Globus pallidus (tissue), 1 donor: ENCODE measurements at regions not wholly inside any gene's neighbourhood (a gene's known extent, or its start where the extent isn't known, plus 50 kb on each side); places are given as distances from the start of the nearest gene placed in this dataset.

Experiments used
- DNase-seq: peaks from one replicate; pipeline ENCODE4 v3.0.0-alpha.2; 2015; ENCODE audit warnings: low spot score

DNA sequence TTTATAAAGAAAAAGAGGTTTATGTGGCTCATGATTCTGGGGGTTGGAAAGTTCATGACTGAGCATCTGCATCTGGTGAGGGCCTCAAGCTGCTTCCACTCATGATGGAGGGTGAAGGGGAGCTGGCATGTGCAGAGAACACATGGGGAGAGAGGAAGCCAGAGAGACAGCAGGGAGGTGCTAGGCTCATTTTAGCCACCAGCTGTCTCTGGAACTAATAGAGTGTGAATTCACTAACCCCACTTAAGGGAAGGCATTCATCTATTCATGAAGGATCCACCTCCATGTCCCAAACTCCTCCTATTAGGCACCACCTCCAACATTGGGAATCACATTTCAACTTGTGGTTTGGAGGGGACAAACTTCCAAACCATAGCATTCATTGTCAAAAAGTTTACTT, 137.3 kb upstream of the PMEPA1 start:
- no peak for DNase-seq

DNA sequence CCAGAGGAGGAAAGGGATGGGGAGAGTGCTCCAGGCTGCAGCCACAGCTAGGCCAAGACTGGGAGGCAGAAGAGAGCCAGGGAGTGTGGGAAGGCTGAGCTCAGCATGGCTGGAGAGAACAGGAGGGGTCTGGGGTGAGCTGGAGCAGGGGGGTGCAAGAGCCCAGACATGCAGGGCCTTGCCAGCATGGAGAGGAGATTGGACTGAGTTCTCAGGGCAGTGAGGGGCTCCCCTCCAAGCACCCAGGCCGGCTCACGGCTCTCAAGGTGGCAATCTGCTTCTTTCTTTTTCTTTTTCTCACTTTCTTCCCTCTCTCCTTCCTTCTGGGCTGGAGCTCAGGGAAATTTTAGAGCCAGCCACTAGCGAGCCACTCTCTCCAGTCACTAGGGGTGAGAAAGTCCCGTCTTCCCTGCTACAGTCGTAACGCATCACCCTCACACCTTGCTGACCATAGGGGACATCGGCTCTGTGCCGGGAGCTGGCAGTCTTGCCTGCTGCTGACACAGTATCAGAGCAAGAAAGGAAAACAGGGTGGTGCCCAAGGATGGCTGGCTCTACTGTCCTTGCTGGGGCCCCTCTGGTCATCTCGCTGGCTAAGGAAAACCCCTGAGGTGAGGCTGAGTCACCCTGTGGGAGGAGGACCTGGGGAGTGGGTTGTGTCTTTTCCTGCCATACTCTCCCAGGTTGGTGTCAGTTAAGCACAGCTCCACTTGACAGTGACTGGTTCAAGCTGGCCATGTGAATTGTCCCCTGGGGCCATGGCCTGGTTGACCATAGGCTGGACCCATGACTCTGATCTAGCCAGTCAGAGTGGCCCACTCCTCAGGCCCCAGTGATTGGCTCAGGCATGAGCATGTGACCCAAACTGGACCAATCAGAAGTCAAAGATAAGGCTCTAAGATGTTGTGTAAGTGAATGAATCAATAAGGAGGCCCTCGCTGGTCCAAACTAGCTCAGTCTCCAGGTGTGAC, 135.1 kb upstream of the PMEPA1 start:
- no peak for DNase-seq

DNA sequence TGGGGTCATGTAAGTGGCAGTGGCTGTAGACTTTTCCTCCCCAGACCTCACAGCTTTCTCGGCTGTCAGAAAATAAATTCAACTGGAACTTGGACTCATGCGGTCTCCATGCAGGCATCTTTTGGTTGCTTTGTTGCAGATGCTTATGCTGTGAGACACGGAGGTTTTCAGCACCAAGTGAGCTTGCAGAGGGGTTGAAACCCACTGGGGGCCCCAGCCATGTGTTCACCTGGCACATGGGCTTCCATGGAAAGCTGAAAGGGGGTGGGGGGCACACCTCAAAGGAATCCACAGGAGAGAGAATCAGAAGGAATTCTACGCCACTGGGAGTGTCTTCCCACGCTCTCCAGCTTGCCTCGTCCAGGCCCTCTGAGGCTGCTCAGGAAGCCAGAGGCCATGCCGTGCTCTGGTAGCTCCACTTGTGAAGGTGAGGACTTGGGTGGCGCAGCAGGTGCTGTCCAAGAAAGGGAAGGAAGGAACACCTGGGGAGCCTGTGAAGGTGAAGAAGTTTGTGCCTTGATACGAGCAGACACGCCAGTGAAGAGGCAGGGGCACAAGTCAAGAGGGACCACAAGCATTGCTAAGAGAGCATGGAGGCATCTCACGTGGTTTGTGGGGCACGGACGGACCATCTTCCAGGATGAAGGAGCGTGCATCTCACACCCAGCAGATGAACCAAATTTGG, 134.3 kb upstream of the PMEPA1 start:
- DNase-seq: no peak

DNA sequence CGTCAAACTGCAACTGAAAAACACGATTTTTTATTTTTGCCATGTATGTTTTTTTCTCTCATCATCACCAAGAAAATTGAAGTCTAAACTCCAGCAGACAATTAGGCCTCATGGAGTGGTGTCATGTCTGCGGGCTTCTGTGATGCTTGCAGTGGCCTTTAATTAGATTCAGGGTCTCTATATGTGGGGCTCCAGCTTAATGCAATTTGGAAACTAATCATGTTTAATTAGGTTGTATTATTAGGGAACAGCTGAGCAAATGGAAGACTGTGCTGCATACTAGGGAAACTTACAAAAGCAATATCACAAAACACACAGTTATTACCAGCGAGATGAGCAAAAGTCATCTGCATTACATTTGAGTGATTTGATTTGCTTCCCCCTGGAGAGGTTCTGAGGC, 132.9 kb upstream of the PMEPA1 start:
- no peak for DNase-seq

DNA sequence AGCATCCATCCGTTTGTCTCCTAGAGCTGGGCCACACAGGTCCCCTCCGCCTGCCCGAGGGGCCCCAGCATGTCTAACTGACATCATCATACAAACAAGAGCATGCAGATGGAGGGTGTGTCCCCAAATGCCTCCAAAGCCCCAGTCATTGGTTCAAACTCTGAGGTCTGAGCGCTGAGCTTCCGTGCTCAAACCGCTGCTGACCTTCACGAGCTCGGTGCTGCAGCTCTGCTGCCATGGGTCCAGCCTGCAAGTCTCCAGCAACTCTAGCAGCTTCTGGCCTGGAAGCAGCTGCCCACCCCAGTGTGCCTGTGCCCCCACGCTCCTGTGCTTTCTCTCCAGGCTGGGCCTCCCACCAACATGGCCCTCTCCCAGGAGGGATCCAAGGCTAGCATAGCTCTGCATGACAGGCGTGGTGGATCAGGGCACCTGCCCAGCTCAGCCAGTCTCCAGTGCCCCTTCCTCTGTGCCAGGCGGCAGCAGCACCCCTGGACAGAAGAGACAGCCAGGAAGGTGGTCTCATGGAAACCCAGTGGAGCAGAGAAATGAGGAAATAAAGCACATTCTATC, 131.6 kb upstream of the PMEPA1 start:
- no peak for DNase-seq

DNA sequence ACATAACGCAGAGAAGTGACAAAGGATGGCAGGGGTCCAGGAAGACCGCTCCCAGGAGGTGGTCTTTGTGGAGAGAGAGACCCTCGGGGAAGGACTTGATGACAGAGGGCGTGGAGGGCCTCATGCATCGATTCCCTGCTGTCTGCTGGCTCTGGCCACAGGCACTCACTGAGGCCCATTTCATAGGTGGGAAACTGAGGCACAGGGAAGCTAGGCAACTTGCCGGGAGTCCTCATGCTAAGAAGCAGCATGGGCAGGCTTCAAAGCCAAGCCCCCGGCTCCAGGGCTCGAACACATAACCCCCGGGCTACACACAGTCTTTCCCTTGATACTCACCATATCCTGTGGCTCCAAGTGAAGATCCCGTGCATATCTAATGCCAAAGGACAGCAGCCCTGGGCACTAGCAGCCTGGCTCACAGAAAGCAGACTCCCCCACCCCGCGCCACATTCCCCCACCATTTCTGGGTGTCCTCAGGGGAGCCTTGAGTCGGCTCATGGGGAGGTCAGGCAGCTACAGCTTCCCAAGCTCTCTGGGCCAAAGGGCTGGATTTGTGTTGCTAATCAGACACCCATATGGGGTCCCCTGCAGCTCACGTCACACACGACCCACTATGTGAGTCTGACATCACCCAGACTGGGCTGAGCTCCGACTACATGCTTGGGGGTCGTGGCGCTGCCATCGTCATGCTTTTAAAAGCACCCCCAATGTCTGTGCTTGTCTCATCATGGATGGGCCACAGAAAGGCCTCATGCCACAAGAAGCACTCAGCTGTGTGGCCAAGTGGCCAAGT, 130.9 kb upstream of the PMEPA1 start:
- no peak for DNase-seq

DNA sequence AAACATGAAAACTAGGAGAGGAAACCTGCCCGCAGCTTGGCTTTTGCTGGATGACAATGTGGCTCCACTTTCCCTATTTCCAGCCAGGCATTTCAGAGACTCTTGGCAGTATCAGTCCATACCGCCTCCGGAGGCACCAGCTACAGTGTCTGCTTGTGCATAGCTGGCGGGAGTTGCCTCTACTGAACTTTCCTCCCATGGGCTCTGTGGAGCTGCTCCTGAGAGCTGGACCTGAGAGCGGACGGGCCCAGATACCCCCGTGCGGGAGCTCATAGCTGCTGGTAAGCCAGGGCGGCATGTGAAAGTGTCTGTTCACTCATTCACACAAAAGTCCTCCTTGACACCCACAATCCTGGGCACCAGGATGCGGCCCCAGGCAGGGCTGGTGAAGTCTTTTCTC, 130.3 kb upstream of the PMEPA1 start:
- DNase-seq: no peak

DNA sequence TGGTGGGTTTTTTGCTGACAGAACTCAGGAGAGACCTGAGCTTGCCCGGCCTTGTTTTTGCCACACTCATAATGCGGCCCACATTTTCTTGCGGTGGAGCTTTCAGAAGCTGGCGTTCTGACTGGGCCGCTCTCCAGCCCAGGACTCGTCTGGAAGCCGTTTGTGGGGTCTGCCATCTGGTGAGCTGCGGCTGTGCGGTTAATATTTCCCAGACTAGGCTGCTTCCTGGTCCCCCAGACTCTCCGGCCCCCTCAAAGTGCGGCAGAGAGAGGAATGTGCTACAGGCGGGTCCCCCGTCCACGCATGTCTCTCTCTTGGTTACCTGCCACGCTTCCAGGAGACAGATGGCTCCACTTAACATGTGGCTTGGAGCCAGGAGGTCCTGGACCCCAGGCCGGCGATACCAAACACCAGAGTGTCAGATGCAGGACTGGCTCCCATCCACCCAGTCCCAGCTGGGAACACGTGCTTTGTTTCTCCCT, 128.9 kb upstream of the PMEPA1 start:
- no peak for DNase-seq

DNA sequence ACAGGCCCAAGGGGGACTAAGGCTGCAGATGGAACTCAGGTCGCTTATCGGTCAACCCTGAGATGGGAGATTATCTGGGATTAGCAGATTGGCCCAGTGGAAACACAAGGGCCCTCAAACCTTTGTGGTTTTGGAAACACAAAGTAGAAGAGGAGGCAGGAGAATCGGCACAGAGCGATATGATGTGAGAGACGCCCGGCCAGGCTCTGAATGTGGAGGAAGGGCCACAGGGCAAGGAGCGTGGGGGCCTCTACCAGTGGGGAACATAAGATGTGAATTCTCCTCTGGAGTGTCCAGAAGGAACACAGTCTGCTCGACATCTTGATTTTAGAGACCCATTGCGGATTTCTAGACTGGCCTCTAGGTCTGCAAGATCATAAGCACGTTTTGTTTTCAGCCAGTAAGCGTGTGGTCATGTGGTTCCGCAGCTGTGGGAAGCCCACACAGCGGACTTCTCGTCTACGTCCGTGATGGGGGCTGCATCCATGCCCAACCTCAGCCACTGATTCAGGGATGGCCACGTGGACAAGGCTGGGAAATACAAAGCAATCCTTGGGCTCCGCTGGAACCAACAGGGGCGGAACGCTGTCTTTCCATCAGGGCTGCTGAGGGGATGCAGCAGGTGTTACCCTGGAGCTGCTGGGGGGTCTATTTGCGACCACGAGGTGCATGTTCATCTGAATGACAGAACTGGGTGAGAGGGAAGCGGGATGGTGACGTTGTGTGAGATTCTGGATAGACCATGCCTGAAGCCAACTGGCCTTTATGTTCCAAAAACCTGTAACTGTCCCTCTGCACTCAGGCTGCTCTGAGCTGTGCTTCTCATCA, 127.6 kb upstream of the PMEPA1 start:
- no peak for DNase-seq

DNA sequence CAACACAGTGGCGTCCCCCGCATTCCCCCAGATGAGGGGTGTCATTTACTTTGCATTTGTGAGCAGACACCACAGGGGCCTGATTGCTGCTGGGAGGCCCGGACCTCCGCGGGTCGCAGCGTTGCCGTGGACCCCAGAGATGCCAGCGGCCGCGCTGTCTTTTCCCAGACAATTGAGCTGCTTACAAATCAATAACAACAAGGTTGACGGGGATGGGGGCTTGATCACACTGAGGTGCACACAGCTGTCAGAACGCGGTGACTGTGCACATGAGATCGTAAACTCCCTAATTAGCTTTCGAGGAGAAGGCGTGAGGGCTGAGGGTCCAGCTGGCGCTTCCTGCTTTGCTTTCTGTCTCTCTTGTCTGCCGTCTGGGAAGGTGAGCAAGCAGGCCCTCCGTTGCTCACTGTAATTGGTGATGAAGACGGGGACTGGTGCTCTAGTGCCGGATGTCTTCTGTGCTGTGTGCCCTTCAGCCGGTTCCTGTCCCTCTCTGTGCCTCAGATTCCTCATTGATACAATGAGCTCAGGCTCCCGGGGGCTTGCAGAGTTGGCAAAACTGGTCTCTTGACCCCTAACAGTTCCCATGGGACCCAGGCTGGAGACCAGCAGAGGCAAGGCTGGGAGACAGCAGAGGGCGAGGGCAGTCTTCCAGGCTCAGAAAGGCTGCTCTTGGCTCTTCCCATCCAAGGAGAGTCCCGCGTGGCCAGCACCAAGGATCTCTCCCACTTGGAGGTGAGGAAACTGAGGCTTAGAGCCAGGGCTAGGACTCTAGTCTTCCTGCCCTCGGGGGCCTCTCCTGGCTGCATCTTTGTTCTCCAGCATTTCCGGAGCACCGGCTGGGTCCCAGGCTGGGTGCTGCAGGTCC, 126.0 kb upstream of the PMEPA1 start:
- no peak for DNase-seq

DNA sequence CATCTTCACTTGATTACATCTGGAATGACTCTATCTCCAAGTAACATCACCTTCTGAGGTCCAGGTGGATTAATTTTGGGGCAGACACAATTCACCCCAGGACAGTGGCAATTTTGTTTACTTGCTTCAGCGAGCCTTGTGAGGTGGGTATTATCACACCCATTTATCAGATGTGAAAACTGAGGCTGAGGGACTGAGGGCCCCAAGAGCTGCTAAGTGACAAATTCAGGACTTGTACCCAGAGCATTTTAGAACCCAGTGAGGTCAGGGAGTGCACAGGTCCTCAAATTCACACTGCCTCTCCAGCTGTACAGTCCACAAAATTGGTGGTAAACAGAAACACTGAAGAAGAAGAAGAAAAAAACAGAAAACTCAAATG, 125.2 kb upstream of the PMEPA1 start:
- DNase-seq: no peak

DNA sequence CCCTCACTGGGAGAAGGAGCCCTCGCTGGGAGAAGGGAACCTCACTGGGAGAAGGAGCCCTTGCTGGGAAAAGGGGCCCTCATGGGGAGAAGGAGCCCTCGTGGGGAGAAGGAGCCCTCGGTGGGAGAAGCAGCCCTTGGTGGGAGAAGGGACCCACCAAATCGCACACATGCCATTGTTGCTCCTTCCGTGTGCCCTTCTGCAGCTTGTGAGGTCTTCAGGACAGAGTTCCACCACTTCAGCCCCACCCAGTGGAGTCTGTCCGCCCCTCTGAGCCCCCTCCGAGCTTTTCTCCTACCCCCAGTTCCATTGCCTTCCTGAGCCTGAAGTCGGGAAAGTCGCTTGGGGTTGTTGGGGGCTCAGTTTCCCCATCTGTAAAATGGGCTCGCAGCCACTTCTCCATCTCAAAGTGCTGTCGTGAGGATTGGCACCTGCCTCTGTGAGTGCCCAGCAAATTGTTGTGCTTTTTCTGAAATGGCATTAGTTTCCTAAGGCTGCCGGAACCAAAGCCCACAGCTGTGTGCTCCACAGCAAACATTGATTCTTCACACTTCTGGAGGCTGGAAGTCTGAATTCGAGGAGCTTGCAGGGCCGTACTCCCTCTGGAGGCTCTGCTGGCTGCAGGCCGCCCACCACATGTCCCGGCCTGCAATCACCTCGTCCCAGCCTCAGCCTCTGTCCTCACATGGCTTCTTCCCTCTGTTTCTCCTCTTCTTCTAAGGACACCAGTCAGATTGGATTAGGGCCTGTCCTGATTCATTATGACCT, 124.7 kb upstream of the PMEPA1 start:
- DNase-seq: no peak

DNA sequence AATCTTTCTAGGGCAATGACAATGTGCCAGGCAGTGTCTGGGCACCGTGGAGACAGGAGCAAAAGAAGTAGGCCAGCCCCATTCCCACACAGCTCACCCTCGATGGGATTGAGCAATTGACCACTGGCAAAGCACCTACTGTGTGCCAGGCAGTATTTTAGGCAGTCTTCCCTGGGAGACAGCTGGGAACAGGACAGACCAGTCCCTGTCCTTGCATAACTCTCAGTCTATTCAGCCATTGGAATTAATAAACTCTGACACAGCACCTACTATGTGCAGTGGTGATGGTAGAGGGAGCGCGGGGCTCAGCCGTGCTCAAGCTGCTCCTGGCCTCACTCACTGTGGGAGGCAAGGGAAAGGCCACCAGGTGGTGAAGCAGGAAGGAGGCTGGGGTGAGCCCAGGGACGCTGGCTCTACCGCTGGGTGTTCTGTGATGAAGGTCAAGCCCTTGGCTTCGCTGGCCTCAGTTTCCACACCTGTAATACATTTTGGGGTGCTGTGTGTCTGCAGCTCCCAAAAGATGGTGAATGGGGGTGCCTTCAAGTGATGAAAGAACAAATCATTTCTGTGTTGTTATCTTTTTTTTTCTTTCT, 122.3 kb upstream of the PMEPA1 start:
- no peak for DNase-seq

DNA sequence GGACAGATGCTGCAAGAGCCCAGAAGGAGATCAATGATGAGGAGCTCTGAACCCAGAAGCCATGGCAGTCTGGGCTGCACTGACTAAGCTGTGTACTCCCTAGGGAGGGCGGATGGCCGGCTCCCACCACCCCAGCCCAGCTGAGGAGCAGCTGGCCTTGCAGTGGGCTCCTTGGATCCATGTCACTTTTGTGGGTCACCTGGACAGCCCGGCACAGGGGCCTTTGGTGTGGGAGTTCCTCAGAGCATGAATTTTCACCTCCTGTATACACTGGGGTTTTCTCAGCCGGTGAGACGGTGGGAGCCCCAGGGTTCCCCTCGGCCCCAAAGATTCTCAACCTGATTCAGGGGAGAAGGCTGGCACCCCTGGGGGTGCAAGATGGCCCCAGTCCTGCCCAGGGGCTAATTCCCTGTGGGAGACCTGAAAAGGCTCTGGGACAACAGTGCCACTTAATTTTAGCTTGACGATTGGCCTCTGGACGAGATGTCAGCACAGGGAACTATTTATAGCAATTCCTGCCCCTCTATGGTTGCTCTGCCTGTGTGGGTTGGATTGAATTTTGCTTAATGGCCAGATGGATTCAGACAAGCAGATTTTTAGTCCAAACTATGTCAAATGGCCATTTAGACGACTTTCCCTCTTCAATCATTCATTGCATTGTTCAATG, 121.6 kb upstream of the PMEPA1 start:
- DNase-seq: no peak

DNA sequence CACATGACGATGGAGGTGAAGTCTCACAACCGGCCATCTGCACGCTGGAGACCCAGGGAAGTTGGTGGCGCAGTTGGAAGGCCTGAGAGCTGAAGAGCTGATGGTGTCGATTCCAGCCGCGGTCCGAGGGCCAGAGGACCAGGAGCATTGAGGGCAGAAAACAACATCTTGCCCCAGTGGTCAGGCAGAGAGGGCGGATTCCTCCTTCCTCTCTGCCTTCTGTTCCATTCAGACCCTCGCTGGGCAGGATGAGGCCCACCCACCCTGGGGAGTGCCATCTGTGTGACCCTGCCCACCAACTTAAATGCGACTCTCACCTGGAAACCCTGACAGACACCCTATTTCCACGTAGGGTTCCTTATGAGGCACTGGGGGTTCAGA, 120.7 kb upstream of the PMEPA1 start:
- no peak for DNase-seq

DNA sequence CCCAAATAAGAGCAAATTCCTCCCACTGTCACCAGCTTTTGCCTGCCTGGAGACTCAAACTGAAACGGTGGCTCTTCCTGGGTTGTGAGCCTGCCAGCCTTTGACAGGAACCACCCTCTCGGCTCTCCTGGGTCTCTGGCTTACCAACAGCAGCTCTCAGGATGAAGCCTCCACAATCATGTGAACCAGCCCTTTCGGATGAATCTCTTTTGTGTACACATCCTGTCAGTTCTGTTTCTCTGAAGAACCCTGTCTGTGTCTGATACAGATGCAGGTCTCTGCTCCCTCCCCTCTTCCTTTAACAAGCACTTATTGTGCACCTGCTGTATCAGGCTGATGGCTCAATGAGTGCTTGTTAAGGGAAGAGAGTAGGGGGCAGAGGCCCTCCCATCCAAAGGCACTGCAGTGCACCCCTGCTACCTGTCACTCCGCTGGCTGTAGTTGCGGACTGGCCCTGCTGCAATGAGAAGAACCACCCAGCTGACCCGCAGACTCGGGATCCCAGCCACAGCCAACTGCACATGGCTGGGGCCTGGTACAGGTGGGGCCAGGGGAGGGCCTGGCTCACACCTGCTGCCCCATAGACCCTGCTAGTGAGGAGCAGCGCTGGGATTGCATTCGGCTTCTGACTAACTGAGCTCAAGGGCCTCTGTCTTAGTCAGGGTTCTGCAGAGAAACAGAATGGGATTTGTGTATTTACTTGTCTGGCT, 120.1 kb upstream of the PMEPA1 start:
- DNase-seq: no peak

DNA sequence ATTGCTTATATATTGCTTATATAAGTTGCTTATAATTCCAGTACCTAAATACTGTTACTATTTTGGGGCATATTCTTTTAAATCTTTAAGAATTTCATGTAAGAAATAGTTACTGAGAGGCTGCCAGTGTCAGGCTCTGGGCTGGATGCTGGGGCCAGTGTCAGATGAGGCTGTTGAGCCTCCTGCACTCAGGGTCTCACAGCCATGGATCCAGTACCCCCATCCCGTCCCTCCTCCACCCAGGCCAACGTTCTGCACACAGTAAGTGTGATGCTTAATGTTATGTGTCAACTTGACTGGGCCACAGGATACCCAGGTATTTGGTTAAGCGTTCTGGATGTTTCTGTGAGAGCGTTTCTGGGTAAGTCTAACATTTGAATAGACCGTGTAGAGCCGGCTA, 119.5 kb upstream of the PMEPA1 start:
- DNase-seq: no peak

DNA sequence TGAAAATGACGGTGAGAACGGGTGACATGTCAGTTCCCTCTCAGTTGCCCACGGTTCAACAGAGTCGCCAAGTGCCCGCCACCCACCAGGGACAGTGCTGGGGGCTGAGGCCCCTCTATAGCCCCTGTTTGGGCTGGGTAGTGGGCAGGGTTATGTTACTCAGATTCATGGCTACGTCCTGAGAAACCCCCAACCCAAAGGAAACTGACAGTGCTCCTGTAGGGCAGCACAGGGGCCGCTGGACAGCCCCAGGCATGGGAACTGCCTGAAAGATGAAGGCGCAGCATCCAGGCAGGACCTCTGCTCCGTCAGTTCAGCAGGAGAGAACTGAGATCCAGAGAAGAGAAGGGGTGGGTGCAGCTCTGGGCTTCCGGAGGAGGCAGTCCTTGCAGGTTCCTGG, 118.9 kb upstream of the PMEPA1 start:
- no peak for DNase-seq
